Activated CD4-positive, alpha-beta T cell treated with anti-CD3 and anti-CD28 coated beads for 36 hours (primary cell): ENCODE measurements at regions not wholly inside any gene's neighbourhood (a gene's known extent, or its start where the extent isn't known, plus 50 kb on each side); places are given as distances from the start of the nearest gene placed in this dataset.

ENCODE experiments used
- ATAC-seq: fragments of 200-7000 bp; cut with Tn5 transposase; one replicate; pipeline ENCODE4 v1.10.0; 2021; ENCODE audit warnings: mild to moderate bottlenecking, moderate library complexity
- CTCF ChIA-PET: fragments of 350-600 bp; sonication (Branson Sonifier 250); formaldehyde crosslinking; loops from one replicate; lab custom pipeline; 2021; ENCODE audit warnings: antibody characterized with exemption; lab: Charles Lee
- POLR2A ChIA-PET: fragments of 350-600 bp; sonication (Branson Sonifier 250); formaldehyde crosslinking; loops from one replicate; lab custom pipeline; 2021; ENCODE audit warnings: antibody characterized with exemption, inconsistent platforms; lab: Charles Lee
- DNase-seq: peaks from one replicate; pipeline ENCODE4 v3.0.0-alpha.2; 2020
- H3K27ac Mint-ChIP-seq: one replicate; pipeline ENCODE4 v1.8.0; 2021; ENCODE audit warnings: mixed read lengths
- H3K27me3 Mint-ChIP-seq: one replicate; pipeline ENCODE4 v1.8.0; 2021; ENCODE audit warnings: mixed read lengths
- H3K36me3 Mint-ChIP-seq: one replicate; pipeline ENCODE4 v1.8.0; 2021; ENCODE audit warnings: low read depth, mixed read lengths
- H3K4me1 Mint-ChIP-seq: one replicate; pipeline ENCODE4 v1.8.0; 2021; ENCODE audit warnings: mixed read lengths
- H3K4me3 Mint-ChIP-seq: one replicate; pipeline ENCODE4 v1.8.0; 2021; ENCODE audit warnings: mild to moderate bottlenecking, moderate library complexity, mixed read lengths
- H3K9me3 Mint-ChIP-seq: one replicate; pipeline ENCODE4 v1.8.0; 2021; ENCODE audit warnings: low read depth, mixed read lengths
- intact Hi-C, 2 experiments: fragments of 100-400 bp; cut with DNase I in 1 of 2; cut with micrococcal nuclease in 1 of 2; formaldehyde crosslinking; loops; one replicate each; pipeline versions ENCODE4 v1.14.2 to v1.15.1; 2022 to 2024; cut with DNase I, micrococcal nuclease

GRCh38 chr17:79680318-79680695 is 50.4 kb upstream of the ENPP7 start:
- intact Hi-C loops = no loop called here

GRCh38 chr17:79679631-79680317 is 51.0 kb upstream of the ENPP7 start:
- ATAC-seq = no peak
- ChIA-PET POLR2A (no interaction called here), CTCF (interaction anchor here (0.6 kb wide), 1 partner anchor 67 kb away, joined by 3 read pairs; no protein-coding TSS in a partner anchor)
- intact Hi-C loops = no loop called here
- no peaks in the 10 kb centered on the region for H3K36me3 Mint-ChIP-seq
- DNase-seq = no peak
- H3K27ac Mint-ChIP-seq = no peak overlapping the region
- H3K4me1 Mint-ChIP-seq = no peaks in the 10 kb centered on the region
- no peaks in the 10 kb centered on the region for H3K9me3 Mint-ChIP-seq
- H3K27me3 Mint-ChIP-seq = peaks cover 10% of the 10 kb centered on the region
- H3K4me3 Mint-ChIP-seq = no peak overlapping the region

More at GRCh38 chr17:79680318-79680695, 50.4 kb upstream of the ENPP7 start:
- POLR2A ChIA-PET = no interaction called here
- Mint-ChIP-seq H3K36me3 (no peaks in the 10 kb centered on the region), H3K4me3 (no peak overlapping the region), H3K9me3 (no peaks in the 10 kb centered on the region), H3K27me3 (peaks cover 10% of the 10 kb centered on the region), H3K27ac (no peak overlapping the region), H3K4me1 (no peaks in the 10 kb centered on the region)
- CTCF ChIA-PET = no interaction called here
- DNase-seq = no peak
- no peak for ATAC-seq

GRCh38 chr17:79678736-79679255 is 51.9 kb upstream of the ENPP7 start:
- ChIA-PET POLR2A (no interaction called here), CTCF (interaction anchor here (0.6 kb wide), 1 partner anchor 66 kb away, joined by 3 read pairs; no protein-coding TSS in a partner anchor)
- Mint-ChIP-seq H3K27me3 (peaks cover 11% of the 10 kb centered on the region), H3K4me1 (no peaks in the 10 kb centered on the region), H3K4me3 (no peak overlapping the region), H3K9me3 (peaks cover 1% of the 10 kb centered on the region), H3K27ac (no peak overlapping the region), H3K36me3 (no peaks in the 10 kb centered on the region)
- intact Hi-C loops = no loop called here
- DNase-seq (no peak), ATAC-seq (no peak)

DNA sequence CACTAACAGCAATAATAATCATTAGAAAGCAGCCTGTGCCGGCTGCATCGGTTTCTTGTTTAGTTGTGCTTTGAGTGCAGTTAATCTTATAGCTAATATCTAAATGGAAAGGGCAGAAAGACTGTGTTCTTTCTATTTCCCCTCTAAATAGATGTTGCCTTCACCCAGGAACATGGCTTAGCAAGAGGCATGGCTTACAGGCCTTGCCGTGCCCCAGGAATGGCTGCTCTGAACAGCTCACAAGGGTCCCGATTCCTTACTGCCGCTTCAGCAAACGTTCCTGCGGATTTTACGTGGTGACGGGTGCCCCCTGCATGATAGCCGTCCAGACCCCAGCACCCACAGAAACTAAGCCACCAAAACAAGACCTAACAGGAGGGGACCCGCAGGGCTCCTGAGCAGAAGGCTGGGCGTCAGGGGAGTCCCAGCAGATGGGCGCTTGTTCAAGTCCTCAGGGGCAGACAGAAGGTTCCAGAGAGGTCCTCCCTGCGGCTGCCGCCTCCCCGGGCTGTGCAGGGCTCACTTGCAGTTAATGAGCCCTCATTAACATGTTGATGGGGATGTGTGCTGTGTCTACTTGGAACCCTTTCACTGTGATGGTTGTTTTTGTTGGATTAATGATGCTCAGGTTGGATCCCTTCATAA is 52.5 kb upstream of the ENPP7 start:
- CTCF ChIA-PET = no interaction called here
- Mint-ChIP-seq H3K27ac (no peak overlapping the region), H3K36me3 (no peaks in the 10 kb centered on the region), H3K4me1 (no peaks in the 10 kb centered on the region), H3K9me3 (peaks cover 6% of the 10 kb centered on the region), H3K4me3 (no peak overlapping the region), H3K27me3 (peaks cover 9% of the 10 kb centered on the region)
- POLR2A ChIA-PET = no interaction called here
- intact Hi-C loops = no loop called here
- no peak for ATAC-seq
- no peak for DNase-seq

- Mint-ChIP-seq H3K27ac (no peak overlapping the region), H3K9me3 (peaks cover 7% of the 10 kb centered on the region), H3K36me3 (no peaks in the 10 kb centered on the region), H3K4me1 (no peaks in the 10 kb centered on the region), H3K27me3 (peaks cover 11% of the 10 kb centered on the region), H3K4me3 (no peak overlapping the region)
- intact Hi-C loops = no loop called here
- ChIA-PET POLR2A (interaction anchor here (0.5 kb wide), 1 partner anchor 1529 kb away, joined by 3 read pairs; no protein-coding TSS in a partner anchor), CTCF (no interaction called here)
- ATAC-seq (no peak), DNase-seq (no peak)
These were observed 53.1 kb upstream of the ENPP7 start for GRCh38 chr17:79677646-79678045.

DNA sequence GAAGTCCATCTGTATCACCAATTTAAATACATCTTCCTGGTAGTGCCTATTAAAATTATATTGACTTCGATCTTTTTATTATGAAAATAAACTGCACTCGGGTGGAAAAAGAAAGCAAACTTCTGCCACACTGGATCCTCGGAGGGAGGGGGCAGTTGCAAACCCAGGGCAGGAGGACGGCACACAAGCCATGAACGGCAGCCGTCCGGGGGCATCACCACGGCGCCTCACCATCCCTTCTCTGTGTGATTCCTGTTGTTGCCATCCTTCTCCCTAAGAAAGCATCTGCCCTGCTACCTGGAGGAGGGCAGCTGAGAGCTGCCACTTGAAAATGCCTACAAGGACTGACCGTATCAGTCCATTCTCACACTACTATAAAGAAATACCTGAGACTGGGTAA is 53.9 kb upstream of the ENPP7 start:
- POLR2A ChIA-PET = no interaction called here
- intact Hi-C loops = no loop called here
- peaks cover 16% of the 10 kb centered on the region for H3K27me3 Mint-ChIP-seq
- peaks cover 8% of the 10 kb centered on the region for H3K9me3 Mint-ChIP-seq
- ATAC-seq = no peak
- no peaks in the 10 kb centered on the region for H3K36me3 Mint-ChIP-seq
- H3K27ac Mint-ChIP-seq = no peak overlapping the region
- H3K4me3 Mint-ChIP-seq = no peak overlapping the region
- H3K4me1 Mint-ChIP-seq = no peaks in the 10 kb centered on the region
- CTCF ChIA-PET = no interaction called here
- no peak for DNase-seq

DNA sequence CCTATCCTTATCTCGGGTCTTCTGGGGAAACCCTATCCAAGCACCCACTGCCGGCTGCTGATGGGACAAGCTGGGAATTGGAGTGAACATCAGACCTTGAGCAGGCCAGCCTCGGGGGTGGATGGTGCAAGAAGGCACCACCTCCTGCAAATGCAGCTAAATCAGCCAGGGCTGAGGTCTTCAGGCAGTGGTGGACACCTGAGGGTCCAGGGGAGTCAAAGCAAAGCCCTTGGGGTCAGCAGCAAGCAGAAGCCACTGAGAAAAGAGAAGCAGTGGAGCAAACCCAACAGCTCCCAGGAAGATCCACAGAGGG is 55.4 kb upstream of the ENPP7 start:
- ATAC-seq (no peak), DNase-seq (no peak)
- ChIA-PET CTCF (no interaction called here), POLR2A (no interaction called here)
- intact Hi-C loops = no loop called here
- no peak overlapping the region for H3K27ac Mint-ChIP-seq
- H3K4me3 Mint-ChIP-seq = no peak overlapping the region
- peaks cover 8% of the 10 kb centered on the region for H3K9me3 Mint-ChIP-seq
- peaks cover 13% of the 10 kb centered on the region for H3K27me3 Mint-ChIP-seq
- H3K4me1 Mint-ChIP-seq = no peaks in the 10 kb centered on the region
- H3K36me3 Mint-ChIP-seq = no peaks in the 10 kb centered on the region

DNA sequence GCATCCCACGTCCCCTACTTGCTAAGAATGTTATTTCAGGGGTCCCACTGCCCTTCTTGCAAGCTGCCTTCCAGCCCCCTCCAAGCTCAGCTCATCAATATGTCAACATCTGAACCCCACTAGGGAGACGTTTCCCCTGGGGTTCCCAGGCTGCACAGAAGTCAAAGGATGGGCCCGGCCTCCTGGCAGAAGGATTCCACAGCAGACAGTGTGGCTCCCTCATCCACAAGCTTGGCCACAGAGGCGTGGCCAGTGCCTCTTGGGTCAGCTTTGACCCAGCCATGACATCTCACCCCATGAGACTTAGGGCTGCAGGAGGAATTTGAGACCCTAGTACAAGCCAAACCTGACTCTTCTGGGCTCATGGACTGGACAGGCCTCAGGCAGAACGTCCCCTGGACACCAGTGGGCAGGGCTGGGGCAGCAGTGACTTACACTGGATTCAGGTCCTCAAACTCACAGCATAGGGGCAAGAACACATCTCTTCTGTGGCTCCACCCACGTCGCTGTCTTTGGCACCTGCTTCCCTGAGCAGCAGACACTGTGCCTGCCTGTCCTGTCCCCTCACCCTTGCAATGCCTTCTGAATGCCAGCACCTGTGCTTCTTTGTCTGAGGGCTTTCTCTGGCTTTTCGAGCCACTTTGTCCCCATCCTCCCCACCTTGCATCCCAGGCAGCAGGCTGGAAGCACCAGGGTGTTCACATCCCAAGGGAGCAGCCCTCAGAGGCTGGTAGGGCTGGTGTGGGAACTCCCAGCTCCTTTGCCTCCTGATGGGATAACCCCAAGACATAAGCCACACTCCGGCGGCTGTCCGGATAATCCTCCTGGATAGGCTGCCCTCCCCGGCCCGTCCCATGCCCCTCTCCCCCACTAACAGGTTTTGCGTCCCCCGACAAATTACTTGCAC is 56.0 kb upstream of the ENPP7 start:
- ATAC-seq (no peak), DNase-seq (no peak)
- Mint-ChIP-seq H3K4me3 (no peak overlapping the region), H3K9me3 (peaks cover 8% of the 10 kb centered on the region), H3K36me3 (no peaks in the 10 kb centered on the region), H3K27me3 (peaks cover 10% of the 10 kb centered on the region), H3K4me1 (no peaks in the 10 kb centered on the region), H3K27ac (no peak overlapping the region)
- intact Hi-C loops = no loop called here
- ChIA-PET CTCF (no interaction called here), POLR2A (no interaction called here)

DNA sequence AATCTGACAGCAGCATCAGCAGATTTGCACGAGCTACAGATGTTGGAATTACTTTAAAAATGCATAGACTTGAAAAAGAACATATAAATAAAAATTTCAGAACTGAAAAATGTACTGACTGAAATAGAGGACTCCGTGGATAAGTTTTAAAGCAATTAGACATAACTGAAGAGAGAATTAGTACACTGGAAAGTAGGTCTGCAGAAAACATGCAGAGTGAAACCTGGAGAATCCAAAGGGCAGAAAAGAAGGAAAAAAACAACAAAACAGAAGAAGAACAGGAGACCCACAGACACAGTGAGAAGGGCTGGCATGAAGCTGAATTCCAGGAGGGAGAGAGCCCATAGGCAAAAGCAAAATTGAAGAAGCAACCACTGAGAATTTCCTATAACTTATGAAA is 57.2 kb upstream of the ENPP7 start:
- Mint-ChIP-seq H3K27me3 (peaks cover 10% of the 10 kb centered on the region), H3K9me3 (peaks cover 8% of the 10 kb centered on the region), H3K4me3 (no peak overlapping the region), H3K27ac (no peak overlapping the region), H3K36me3 (no peaks in the 10 kb centered on the region), H3K4me1 (no peaks in the 10 kb centered on the region)
- CTCF ChIA-PET = interaction anchor here (0.6 kb wide), 1 partner anchor 72 kb away, joined by 3 read pairs; no protein-coding TSS in a partner anchor
- ATAC-seq = no peak
- intact Hi-C loops = no loop called here
- no peak for DNase-seq
- POLR2A ChIA-PET = no interaction called here

DNA sequence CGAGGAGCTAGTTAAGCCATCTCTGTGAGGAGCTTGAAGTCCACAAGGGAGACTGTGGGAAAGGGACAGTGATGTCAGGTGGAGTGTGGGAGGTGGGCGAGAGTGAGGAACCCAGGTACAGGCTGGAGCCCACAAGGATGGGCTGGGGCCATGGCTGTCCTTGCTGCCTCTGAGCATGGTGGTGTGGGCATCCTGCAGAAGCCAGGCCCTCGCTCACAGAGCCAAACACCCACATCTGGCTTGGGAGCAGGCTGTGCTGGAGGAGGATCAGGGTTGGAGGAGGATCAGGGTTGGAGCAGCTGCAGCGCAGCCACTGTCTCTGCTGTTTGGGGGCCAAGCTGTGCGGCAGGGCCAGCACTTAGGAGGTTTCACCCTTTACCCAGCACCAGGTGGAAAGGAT is 58.2 kb upstream of the ENPP7 start:
- no peak overlapping the region for H3K4me3 Mint-ChIP-seq
- no peaks in the 10 kb centered on the region for H3K36me3 Mint-ChIP-seq
- H3K9me3 Mint-ChIP-seq = peaks cover 8% of the 10 kb centered on the region
- no peaks in the 10 kb centered on the region for H3K4me1 Mint-ChIP-seq
- ChIA-PET POLR2A (no interaction called here), CTCF (interaction anchor here (0.7 kb wide), 1 partner anchor 60 kb away, joined by 3 read pairs; no protein-coding TSS in a partner anchor)
- peaks cover 11% of the 10 kb centered on the region for H3K27me3 Mint-ChIP-seq
- ATAC-seq (no peak), DNase-seq (no peak)
- H3K27ac Mint-ChIP-seq = no peak overlapping the region
- intact Hi-C loops = no loop called here

GRCh38 chr17:79671085-79671694 is 59.6 kb upstream of the ENPP7 start:
- H3K4me1 Mint-ChIP-seq = no peaks in the 10 kb centered on the region
- no peak overlapping the region for H3K27ac Mint-ChIP-seq
- ChIA-PET POLR2A (no interaction called here), CTCF (no interaction called here)
- no peaks in the 10 kb centered on the region for H3K36me3 Mint-ChIP-seq
- H3K9me3 Mint-ChIP-seq = peaks cover 8% of the 10 kb centered on the region
- intact Hi-C loops = no loop called here
- DNase-seq (no peak), ATAC-seq (no peak)
- peaks cover 15% of the 10 kb centered on the region for H3K27me3 Mint-ChIP-seq
- no peak overlapping the region for H3K4me3 Mint-ChIP-seq
